H1 (cell line): ENCODE measurements at regions not wholly inside any gene's neighbourhood (a gene's known extent, or its start where the extent isn't known, plus 50 kb on each side); places are given as distances from the start of the nearest gene placed in this dataset.

Source experiments
- HDAC2 ChIP-seq, 2 experiments: fragments of 300-600 bp in 1 of 2; sonication (generic) in 1 of 2; IDR thresholded peaks; 2 replicates each; pipeline ENCODE4 v1.6.1; 2011 to 2012; ENCODE audit warnings: low read depth in 2 of 2, low read length in 2 of 2, mild to moderate bottlenecking in 2 of 2, moderate library complexity in 2 of 2, borderline replicate concordance in 1 of 2, inconsistent platforms in 1 of 2
- NANOG ChIP-seq: IDR thresholded peaks from 2 replicates; pipeline ENCODE4 v1.6.1; 2011; ENCODE audit warnings: low read length, low read depth, mild to moderate bottlenecking, inconsistent platforms; ENCODE audit not compliant: insufficient read depth, poor library complexity, severe bottlenecking
- POU5F1 ChIP-seq: IDR thresholded peaks from 2 replicates; pipeline ENCODE4 v1.6.1; 2011; ENCODE audit warnings: low read depth, mild to moderate bottlenecking, low read length, moderate library complexity
- SIRT6 ChIP-seq: IDR thresholded peaks from one replicate; pipeline ENCODE4 v1.7.1; 2012; ENCODE audit warnings: low read length, inconsistent platforms
- SP1 ChIP-seq: IDR thresholded peaks from 2 replicates; pipeline ENCODE4 v1.6.1; 2011; ENCODE audit warnings: low read depth, low read length
- TF ChIP-seq, protein P1 (sequence below): IDR thresholded peaks from 2 replicates; pipeline ENCODE4 v1.6.1; 2012; ENCODE audit warnings: inconsistent platforms
- TF ChIP-seq, protein P2 (sequence below): IDR thresholded peaks from 2 replicates; pipeline ENCODE4 v1.6.1; 2012; ENCODE audit warnings: low read length, inconsistent platforms

DNA sequence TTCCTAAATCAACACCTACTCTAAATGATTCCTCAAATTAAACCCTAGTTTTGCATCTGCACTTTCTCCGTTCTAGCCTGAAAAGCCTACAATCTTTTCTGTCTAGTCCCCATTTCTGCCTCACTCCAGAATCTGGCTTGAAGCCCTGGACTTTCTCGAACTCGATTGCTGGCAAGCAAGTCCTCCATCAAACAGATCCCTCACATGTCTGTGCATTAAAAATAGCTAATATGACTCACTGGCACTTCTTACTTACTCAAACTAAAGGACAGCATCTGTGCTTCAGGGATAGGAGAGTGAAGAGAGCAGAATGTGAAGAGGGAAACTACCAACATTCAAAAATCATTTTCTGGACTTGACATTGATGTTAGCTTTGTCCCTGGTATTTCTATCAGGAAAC, 51.8 kb upstream of the CXADR start (continued):
- TF ChIP-seq NANOG = no peak
- no peak for TF ChIP-seq SIRT6
- no peak for TF ChIP-seq HDAC2 (IDR thresholded peaks at IDR 0.05; ENCODE audit: borderline replicate concordance in 1 of 2, low read depth in 2 of 2, low read length in 2 of 2)
- TF ChIP-seq, protein P1, sequence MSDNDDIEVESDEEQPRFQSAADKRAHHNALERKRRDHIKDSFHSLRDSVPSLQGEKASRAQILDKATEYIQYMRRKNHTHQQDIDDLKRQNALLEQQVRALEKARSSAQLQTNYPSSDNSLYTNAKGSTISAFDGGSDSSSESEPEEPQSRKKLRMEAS = no peak
- TF ChIP-seq, protein P2, sequence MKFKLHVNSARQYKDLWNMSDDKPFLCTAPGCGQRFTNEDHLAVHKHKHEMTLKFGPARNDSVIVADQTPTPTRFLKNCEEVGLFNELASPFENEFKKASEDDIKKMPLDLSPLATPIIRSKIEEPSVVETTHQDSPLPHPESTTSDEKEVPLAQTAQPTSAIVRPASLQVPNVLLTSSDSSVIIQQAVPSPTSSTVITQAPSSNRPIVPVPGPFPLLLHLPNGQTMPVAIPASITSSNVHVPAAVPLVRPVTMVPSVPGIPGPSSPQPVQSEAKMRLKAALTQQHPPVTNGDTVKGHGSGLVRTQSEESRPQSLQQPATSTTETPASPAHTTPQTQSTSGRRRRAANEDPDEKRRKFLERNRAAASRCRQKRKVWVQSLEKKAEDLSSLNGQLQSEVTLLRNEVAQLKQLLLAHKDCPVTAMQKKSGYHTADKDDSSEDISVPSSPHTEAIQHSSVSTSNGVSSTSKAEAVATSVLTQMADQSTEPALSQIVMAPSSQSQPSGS = no peak
- TF ChIP-seq POU5F1 = no peak
- no peak for TF ChIP-seq SP1
